HG03342 (cell line): ENCODE measurements at regions not wholly inside any gene's neighbourhood (a gene's known extent, or its start where the extent isn't known, plus 50 kb on each side); places are given as distances from the start of the nearest gene placed in this dataset.

Experiments
- ATAC-seq: cut with Tn5 transposase; IDR thresholded peaks from one replicate; pipeline ENCODE4 v1.9.1; 2021; ENCODE audit warnings: mild to moderate bottlenecking, moderate library complexity; ENCODE audit not compliant: unreplicated experiment

DNA sequence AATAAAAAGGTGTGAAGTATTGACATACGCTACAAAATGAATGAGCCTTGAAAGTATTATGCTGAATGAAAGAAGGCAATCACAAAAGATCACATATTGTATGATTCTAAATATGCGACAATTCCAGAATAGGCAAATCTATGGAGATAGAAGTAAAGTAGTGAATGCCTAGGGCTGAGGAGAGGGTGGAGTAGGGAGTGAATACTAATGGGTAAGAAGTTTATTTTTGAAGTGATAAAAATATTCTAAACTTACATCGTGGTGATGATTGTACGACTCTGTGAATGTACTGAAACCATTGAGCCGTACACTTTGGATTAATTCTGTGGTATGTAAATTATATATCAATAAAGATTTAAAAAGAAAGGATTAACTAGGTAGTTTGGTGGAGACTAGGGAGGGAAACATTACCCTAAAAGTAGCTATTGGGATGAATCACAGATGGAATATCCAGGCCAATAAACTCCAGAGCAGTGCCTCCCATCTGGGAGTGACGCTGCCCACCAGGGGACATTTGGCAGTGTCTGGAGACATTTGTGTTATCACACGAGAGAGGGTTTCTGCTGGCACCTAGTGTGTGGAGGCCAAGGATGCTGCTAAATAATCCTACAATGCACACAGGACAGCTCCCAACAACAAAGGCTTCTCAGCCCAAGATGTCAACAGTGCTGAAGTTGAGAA lies 214.2 kb upstream of the PCSK2 start:
- no peak for ATAC-seq

DNA sequence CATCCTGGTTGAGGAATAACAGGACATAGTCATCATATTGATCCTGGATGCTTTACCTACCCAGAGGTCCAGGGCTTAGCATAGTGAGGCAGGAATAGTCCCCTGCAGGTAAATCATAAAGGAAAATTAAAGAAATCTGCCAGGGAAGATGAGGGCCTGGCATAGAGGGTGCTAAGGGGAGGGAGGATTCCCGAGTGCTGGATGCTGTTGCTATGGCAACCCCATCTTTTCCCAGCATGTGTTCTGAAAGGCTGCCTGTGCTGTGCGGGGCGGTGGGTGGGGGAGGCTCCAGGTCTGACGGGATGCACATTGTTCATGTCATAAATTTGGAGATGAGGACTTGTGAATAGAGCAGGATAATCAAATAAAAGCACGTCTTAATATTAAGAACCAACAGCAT lies 212.6 kb upstream of the PCSK2 start:
- ATAC-seq: no peak

DNA sequence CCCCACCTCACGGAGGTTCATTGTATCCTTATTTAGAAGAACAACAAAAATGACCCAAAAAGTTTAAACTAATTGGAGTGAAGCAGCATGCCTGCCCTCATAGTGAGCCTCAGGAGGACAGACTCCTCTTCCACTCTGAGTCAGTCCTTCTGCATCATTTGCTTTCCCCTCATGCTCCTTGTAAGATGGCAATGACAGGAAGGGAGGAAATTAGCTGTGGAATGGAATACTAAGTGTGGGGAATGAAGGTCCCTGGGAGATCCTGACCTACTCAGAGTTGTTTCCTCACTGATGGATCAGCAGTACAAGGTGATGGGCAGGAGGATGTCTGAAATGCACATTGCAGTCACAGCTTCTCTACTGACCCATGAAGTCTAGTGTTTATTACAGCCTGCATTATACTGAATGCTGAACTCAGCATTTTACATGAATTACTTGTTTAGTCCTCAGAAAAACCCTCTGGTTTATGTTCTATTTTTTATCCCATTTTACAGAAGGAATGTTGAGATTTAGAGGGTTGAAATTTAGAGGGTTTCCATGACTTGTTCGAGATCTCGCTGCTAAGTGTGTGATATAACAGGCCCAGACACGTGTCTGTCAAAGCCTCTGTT lies 212.0 kb upstream of the PCSK2 start:
- ATAC-seq: no peak

DNA sequence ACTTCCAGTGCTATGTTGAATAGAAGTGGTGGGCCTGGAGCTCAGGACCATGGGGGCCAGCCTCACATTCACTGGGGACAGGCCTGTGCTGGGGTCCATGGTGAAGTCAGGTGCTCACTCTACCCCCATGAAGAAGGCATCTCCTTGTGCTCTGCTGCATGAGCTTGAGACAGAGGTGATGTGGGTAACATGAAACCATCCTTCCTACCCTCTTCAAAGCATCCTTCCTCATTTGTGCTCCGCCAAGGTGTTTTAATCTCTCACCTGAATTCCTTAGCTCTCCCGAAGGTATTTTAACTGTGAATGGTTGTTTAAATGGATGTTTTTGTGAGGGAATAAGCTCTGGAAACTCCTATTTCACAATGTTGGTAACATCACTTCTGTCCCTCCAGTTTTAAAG lies 209.6 kb upstream of the PCSK2 start:
- no peak for ATAC-seq

DNA sequence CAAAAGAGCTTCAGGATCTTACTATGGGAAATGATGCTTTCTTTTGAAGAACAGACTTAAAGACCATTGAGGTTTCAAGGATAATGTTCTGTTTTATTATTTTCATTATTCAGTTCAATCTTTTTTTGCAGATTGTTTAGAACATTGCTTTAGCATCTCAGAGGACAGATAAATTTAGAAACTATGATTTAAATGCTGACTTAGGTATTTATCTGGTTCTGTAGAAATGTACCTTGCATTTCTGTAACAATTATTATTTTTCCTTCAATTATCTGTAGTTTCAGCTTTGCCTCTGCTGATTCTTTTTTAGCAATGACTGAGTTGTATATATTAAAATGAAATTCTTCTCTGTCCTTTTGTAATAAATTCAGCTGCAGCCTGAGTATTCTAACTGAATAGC lies 205.4 kb upstream of the PCSK2 start:
- no peak for ATAC-seq

DNA sequence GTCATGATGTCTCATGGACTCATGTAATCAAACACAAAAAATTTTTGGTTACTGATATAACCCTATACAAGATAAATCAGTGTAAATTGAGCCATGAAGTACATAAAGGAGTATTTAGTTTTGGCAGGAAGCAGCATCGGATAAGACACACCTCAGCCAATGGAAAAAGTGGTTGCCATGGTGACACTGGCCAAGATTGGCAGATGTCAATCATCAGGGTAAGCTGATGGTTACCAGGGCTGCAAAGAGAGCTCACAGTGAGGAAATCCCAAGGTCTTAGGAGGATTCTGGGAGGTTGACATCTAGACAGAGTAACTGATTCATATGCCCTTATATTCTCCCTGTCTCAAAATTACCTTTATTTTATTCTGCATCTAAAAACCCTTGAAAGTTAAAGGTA lies 203.8 kb upstream of the PCSK2 start:
- ATAC-seq: no peak

DNA sequence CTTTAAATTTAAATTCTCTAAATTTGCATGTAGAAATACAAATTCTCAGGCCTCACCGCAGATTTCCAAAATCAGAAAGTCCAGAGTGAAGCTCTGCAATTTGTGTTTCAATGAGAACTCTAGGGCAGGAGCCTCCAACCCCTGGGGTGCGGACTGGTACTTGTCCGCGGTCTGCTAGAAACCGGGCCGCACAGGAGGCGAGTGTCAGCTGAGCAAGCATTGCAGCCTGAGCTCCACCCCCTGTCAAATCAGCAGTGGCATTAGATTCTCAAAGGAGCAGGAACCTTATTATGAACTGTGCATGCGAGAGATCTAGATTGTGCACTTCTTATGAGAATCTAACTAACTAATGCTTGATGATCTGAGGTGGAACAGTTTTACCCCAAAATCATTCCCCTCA lies 203.0 kb upstream of the PCSK2 start:
- no peak for ATAC-seq

DNA sequence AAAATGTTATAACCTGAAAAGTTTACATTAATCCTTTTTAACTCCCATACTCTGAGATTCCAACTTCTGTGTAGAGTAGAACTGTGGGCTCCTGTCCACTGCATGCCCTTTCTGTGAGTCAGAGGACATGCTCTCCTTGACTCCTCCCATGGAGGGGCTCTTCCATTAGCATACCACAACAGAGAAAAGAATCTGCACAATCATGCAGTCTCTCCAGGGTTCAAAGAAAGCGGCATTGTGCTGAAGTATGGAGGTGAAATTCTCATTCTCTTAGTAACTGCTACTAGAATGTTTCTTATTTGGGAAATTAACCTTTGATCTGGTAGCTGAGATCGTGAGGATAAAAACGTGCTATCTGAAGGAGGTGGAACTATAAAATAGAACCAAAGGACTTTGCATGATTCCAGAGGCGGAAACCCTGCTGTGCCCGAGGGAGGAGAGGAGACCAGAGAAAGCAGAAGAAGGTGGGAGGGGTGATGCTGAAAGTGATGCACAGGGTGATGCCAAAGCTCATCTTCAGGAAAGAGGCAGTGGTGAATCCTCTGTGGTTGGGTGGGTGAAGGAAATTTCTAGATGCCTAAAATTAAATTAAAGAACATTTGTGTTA lies 202.2 kb upstream of the PCSK2 start:
- no peak for ATAC-seq

DNA sequence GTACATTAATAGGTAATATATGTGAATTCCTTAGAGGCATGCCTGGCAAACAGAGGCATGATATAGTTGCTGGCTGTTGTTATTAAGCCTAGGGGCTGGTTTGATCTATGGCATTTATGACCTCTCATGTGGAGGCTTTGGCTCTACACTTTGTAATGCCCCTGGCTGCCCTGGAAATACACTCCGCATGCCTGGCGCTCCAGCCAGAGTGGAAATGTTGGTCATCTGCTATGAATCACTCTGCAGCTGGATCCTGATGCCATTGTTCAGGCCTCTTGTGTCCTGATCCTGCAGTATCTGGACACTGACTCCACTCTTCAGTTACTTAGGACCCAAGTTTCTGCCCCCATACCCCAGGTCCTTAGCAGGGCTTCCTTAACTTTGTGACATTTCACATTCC lies 200.5 kb upstream of the PCSK2 start:
- ATAC-seq: no peak

DNA sequence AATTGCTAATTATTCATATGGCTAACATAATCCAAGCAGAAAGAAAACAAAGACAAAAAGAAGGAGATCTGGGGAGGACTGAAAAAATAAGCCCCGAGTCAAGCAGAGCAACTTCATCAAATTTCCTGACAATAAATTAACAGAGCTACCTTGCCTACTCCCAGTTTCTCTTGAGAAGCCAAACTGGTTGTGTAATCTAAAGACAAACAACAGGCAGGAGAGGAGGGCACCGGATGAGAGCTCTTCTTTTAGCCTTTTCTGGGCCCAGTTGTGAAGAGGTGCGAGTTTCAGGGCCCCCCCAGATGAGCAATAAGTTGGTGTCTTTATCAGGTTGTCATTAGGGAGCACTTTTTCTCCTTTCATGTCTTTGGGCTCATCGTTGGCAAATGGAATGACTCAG lies 197.1 kb upstream of the PCSK2 start:
- no peak for ATAC-seq

DNA sequence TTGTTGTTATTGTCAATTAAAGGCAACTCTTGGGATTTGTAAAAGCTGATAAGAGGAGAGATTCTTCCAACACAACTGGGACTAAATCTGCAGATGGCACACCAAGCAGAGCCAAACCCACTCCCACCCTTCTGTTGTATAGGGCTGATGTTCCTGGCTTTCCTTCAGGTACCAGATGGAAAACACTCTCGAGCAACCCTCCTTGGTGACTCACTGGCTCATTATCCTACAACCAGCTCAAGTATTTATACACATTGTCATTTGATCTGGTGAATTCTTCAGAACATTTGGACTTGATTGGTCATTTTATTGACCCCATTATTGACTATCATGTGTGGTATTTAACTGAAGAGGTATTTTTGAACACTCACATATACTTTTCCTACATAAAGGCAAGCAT lies 190.3 kb upstream of the PCSK2 start:
- ATAC-seq: no peak

DNA sequence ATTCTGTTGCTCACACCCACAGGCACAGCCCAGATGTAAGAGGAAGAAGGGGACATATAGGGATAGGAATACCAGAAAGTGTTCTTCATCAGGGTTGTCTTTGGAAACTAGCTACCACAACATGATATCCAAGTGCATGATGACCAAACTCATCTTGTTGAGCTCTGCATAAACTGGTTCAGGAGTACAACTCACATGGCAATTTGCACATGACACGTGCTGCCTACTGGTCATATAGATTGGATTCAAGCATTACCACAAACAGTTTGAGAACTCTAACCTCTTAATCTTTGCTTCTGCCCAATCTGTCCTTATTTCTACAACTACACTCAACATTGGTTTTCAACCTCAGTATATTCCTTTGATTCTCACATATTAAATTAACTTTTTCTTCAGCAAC lies 184.7 kb upstream of the PCSK2 start:
- ATAC-seq: no peak

DNA sequence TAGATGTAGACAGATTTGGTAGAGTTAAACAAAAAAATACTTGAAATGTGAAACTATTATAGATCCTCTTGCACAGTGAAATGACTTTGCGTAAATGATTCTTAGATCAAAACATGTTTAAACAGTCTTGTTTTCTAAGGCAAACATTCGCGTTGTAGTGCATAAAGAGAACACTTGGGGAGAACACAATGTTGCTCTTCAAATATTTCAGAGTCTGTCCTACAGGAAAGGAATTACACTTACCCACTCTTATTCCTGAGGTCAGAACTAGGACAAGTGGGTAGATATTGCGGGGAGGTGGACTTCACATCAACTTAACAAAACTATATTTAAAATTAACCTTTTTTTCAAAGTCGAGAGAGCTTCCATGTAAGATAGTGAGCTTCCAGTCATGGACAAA lies 183.5 kb upstream of the PCSK2 start:
- ATAC-seq: no peak

DNA sequence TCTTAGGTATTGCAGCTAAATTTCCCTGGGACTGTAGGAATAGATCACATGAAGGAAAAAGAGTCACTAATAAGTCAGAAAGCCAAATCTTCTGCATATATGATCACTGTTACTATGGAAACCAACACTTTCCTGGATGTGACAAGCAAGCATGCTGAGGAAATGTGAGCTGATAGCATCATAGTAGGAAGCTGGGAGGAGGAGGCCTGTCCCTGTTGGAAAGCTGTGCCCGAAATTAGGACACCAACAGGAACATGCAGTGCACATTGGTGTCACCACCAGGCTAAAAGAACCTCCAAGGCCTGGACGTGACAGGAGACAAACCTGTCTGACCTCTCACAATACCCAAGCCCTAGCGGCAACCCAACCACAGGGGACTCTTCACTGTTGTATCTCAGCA lies 181.9 kb upstream of the PCSK2 start:
- ATAC-seq: no peak

DNA sequence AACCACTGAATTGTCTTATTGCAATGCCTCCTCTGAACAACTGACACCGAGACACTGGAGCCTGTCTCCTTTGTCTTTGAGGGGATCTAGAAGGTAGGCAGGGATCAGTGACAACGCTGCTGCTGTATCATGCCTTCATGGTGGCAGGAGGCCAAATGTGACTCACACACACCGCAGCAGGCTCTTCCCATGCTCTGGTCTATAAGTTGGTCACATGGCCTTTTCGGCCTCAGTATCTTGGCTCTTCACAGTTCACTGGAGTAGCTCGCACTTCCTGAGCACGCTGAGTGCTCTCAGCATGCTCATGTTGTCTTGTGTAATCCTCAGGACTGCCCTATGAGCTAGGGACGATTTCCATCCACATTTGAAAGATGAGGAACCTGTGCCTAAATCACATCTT lies 167.4 kb upstream of the PCSK2 start:
- no peak for ATAC-seq

DNA sequence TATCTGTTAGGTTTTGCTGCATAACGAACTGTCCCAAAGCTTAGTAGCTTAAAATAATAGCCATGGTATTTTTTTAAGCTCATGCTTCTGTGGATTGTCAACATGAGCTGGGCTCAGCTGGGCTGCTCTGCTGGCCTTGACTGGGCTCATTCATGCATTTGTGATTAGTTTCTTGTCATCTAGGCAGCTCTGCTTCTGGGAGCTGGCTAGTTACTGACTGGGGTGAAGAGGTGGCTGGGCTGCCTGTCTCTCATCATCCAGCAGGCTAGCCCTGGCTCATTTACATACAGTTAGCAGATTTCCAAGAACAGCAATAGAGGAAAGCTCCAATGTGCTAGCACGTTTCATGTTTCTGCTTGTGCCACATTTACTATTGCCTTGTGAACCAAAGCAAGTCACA lies 165.1 kb upstream of the PCSK2 start:
- no peak for ATAC-seq

DNA sequence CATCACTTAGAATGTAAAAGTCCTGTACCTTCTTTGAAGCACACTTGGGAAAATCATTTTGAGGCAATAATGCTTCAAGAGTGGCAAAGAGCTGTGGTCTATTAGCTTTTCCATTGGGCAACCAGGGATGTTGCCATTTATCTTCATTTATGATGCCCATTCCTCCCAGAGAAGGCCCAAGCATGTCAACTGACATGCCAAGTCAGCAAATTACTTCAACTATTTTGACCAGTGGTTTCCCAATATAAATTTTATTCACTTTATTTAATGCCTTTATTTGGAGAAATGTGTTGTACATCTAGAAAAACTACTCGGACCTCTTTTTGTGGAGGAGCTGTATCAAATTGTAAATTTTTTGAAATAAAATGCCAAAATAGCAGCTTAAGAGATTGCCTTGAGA lies 164.1 kb upstream of the PCSK2 start:
- ATAC-seq: no peak

DNA sequence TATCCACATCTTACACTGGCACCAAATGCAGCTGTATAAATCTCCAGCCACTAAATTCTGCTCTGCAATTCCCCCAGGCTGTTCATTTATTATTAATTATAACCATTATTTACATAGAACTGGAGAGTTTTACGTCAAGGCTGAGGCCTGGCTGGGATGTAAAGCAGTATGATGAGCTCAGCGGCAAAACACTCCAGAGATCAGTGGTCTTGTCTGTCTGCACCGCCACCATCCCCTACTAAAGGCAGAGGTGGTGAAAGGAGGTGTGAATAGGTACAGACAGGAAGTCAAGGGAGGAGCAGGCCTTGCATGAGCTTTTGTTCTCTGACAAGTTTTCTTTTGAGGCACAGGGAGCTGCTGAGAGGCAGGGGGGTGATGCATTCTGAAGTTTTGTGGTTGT lies 159.9 kb upstream of the PCSK2 start:
- no peak for ATAC-seq

DNA sequence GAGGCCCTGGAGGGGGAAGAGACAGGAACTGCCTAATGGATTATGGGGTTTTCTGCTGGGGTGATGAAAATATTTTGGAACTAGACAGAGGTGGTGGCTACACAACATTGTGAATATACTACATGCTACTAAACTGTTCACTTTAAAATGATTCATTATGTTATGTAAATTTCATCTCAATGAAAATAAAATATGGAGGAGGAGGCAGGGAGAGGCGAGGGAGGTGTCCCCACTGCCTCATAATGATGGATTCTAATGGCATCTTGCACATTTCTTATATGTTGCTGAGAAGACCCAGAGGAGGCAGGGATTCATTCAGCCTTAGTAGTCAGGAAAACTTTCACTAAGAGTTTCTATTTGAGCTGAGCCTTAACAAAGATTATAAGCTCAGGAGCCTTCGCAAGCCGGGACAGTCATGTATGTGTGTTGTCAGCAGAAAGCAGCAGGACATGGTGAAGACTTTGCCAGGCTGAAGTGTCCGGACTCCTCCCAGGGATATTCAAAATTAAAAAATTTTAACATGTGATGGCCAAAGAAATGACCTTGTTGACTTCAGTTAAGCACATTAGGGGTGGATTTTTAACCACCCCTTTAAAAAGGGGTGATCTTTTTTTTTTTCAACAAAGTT lies 158.6 kb upstream of the PCSK2 start:
- ATAC-seq: no peak

DNA sequence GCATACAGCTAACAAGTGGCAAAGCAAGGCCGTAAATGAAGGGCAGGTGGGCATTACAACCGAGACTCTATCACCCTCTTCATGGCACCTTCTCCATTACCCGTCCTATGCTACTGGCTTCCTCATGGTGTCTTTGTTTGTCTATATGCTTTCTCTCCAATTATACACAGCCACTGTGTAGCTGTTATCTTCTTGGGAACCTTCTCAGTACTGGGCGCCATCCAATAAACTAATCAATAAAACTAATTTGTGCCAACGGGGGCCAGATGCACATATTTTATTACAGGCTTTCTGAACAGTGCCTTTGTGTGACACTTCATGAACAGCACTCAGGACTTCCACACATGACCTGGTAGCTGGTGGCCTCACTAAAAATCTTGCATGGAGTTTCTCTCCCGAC lies 149.8 kb upstream of the PCSK2 start:
- no peak for ATAC-seq

DNA sequence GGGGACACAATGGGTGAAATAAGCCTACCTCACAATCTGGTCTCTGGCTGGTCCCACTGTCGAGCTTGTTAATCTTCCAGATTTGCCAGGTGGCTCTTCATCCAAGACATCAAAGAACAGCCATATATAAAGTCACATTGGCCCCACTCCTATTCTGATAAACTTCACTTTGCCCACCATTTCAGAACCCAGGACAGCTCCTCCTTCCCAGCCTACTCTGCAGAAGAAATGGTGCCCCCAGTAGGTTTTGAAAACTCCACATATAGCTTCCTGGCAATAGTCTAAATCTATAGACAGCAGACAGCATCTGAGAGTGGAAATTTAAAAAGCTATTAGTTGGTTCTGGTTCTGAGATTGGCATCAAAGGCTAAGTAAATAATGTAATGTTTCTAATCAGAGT lies 143.1 kb upstream of the PCSK2 start:
- ATAC-seq: no peak

DNA sequence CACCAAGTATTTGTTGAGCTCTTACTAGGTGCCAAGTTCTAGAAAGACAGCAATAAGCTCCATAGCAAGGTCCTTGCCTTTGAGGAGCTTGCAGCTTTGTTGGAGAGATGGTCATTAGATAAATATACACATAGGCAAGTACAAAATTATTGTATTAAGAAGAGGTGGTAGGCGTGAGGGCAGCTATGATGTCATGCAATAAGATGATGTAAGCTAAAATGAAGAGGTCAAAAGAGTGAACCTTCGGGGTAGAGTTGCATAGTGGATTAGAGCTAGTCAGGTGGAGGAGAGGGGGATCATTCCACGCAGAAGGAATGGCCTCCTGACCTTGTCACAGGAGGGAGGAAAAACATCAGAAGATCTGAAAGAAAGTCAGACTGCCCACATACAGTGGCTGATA lies 141.9 kb upstream of the PCSK2 start:
- ATAC-seq: no peak
